ENCODE measurements at regions not wholly inside any gene's neighbourhood (a gene's known extent, or its start where the extent isn't known, plus 50 kb on each side); places are given as distances from the start of the nearest gene placed in this dataset.

DNA sequence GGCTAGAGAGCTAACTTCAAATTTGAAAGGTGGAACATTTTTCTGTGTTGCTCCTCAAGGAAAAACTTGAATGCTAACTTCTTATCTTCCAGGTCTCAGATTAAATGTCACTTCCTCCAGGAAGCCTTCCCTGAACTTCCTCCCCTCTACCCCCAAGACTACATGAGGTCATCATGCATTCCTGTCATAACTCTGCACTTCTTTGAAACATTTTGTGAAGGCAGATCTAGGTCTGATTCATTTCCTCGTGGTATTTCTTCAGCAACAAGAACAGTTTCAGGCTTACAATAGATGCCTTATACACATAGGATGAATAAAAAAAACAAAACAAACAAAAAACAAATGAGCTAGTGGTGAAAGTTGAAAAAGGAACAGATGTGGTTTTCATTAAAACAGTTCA is 97.1 kb upstream of the SRRM4 start:
- ChIA-PET CTCF (no interaction called here), RAD21 (ENCODE audit: low non-redundant PET in 1 of 2, low total read pairs in 2 of 2, uncharacterized antibody in 2 of 2, unreplicated experiment in 2 of 2) (no interaction called here), POLR2A (no interaction called here)
- H2AFZ ChIP-seq (ENCODE audit: low read depth, low read length, poor library complexity, severe bottlenecking), result no peak overlapping the region
- TF ChIP-seq EZH2 (IDR thresholded peaks at IDR 0.05) (no peak), ELF1 (IDR thresholded peaks at IDR 0.05; ENCODE audit: borderline replicate concordance, low read depth) (no peak), ZNF274 (IDR thresholded peaks at IDR 0.05; ENCODE audit: low read depth, low read length) (no peak), CEBPB (IDR thresholded peaks at IDR 0.05; ENCODE audit: low read depth) (no peak), EZH2phosphoT487 (IDR thresholded peaks at IDR 0.05; ENCODE audit: borderline replicate concordance) (no peak), POLR2A (IDR thresholded peaks at IDR 0.05; ENCODE audit: borderline replicate concordance, extremely low read depth, insufficient read depth, insufficient read length) (no peak), SRF (IDR thresholded peaks at IDR 0.05; ENCODE audit: low read depth) (no peak), YY1 (IDR thresholded peaks at IDR 0.05; ENCODE audit: extremely low read depth, insufficient replicate concordance, low read depth, low read length) (no peak)
- TF ChIP-seq, protein P1, sequence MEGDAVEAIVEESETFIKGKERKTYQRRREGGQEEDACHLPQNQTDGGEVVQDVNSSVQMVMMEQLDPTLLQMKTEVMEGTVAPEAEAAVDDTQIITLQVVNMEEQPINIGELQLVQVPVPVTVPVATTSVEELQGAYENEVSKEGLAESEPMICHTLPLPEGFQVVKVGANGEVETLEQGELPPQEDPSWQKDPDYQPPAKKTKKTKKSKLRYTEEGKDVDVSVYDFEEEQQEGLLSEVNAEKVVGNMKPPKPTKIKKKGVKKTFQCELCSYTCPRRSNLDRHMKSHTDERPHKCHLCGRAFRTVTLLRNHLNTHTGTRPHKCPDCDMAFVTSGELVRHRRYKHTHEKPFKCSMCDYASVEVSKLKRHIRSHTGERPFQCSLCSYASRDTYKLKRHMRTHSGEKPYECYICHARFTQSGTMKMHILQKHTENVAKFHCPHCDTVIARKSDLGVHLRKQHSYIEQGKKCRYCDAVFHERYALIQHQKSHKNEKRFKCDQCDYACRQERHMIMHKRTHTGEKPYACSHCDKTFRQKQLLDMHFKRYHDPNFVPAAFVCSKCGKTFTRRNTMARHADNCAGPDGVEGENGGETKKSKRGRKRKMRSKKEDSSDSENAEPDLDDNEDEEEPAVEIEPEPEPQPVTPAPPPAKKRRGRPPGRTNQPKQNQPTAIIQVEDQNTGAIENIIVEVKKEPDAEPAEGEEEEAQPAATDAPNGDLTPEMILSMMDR (IDR thresholded peaks at IDR 0.05 in 2 of 3, conservative IDR thresholded peaks at IDR 0.05 in 1 of 3; ENCODE audit: borderline replicate concordance in 1 of 3, insufficient read depth in 1 of 3, low read depth in 2 of 3, low read length in 2 of 3), result no peak
- TF ChIP-seq, protein P2, sequence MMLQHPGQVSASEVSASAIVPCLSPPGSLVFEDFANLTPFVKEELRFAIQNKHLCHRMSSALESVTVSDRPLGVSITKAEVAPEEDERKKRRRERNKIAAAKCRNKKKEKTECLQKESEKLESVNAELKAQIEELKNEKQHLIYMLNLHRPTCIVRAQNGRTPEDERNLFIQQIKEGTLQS (IDR thresholded peaks at IDR 0.05), result no peak
- no peak overlapping the region for H3K9ac ChIP-seq (ENCODE audit: low read length)
- no peaks in the 10 kb centered on the region for H3K9me2 ChIP-seq (ENCODE audit: insufficient read depth)
- no peaks in the 10 kb centered on the region; the same call in none of the 2 replicates for H3K27me3 ChIP-seq (ENCODE audit: insufficient read depth, low read length)
- H4K20me1 ChIP-seq (ENCODE audit: insufficient read depth), result no peaks in the 10 kb centered on the region
- H3K9me3 ChIP-seq (ENCODE audit: control insufficient read depth in 1 of 2, insufficient read depth in 1 of 2, low read depth in 1 of 2, low read length in 2 of 2), result no peaks in the 10 kb centered on the region
- no peak overlapping the region for H3K4me3 ChIP-seq (replicated peaks in 1 of 2; ENCODE audit: low read depth in 1 of 2, low read length in 2 of 2)
- ATAC-seq (no peak), DNase-seq (ENCODE audit: low read depth, low spot score) (no peak)
- H3K36me3 ChIP-seq (ENCODE audit: control insufficient read depth in 1 of 2, insufficient read depth in 2 of 2, low read length in 2 of 2), result no peaks in the 10 kb centered on the region
- H3K27ac ChIP-seq (ENCODE audit: low read depth, low read length), result no peak overlapping the region
- no peak overlapping the region for H3K4me2 ChIP-seq (ENCODE audit: low read length)
- no peaks in the 10 kb centered on the region for H3K79me2 ChIP-seq (ENCODE audit: insufficient read depth, low read length)
- intact Hi-C loops (cut with micrococcal nuclease), result no loop called here
- no TSS peak for BruUV-seq (replicated peaks)
- H3K4me1 ChIP-seq (ENCODE audit: control insufficient read depth in 1 of 2, insufficient read depth in 2 of 2, low read length in 2 of 2), result no peaks in the 10 kb centered on the region

All from HCT116 (cell line).